HG03159 (cell line): ENCODE measurements at regions not wholly inside any gene's neighbourhood (a gene's known extent, or its start where the extent isn't known, plus 50 kb on each side); places are given as distances from the start of the nearest gene placed in this dataset.
"Not testable (repeated sequence)": the region's sequence is repeated elsewhere in the genome, so short reads cannot be mapped to it uniquely, and the experiment has no call there.

Experiments used
- ATAC-seq: cut with Tn5 transposase; IDR thresholded peaks from one replicate; pipeline ENCODE4 v1.9.1; 2021; ENCODE audit warnings: mild to moderate bottlenecking, moderate library complexity; ENCODE audit not compliant: unreplicated experiment

- ATAC-seq: no peak
These were observed 876.0 kb upstream of the FBXO33 start for GRCh38 chr14:40308240-40308639.

DNA sequence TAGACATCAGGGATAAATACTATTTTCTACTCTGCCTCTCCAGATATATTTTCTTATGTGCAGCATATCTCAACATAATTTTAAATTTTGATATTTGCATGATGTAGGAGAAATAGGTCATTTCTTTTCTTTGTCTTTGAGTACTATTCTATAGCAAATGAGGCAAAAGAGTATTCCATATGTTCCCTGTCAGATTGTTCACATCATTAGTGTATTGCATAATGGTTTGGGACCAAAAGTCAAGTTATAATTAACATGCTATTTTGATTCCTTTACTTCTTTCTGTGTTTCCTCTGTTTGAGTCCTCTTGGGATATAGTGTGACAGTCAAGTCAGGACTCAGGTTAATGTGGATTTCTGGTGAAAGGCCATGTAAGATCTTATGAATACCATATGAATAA, 864.6 kb upstream of the FBXO33 start:
- no peak for ATAC-seq

DNA sequence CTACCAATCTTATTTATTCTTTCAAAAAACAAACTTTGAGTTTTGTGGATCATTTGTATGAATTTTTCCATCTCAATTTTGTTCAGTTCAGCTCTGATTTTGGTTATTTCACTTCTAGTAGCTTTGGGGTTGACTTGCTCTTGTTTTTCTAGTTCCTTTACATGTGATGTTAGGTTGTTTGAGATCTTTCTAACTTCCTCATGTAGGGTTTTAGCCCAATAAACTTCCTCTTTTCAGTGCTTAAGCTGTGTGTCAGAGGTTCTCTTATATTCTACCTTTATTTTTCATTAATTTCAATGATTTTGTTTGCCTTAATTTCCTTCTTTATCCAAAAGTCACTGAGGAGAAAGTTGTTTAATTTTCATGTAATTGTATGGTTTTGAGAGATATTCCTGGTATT, 860.4 kb upstream of the FBXO33 start:
- no peak for ATAC-seq

DNA sequence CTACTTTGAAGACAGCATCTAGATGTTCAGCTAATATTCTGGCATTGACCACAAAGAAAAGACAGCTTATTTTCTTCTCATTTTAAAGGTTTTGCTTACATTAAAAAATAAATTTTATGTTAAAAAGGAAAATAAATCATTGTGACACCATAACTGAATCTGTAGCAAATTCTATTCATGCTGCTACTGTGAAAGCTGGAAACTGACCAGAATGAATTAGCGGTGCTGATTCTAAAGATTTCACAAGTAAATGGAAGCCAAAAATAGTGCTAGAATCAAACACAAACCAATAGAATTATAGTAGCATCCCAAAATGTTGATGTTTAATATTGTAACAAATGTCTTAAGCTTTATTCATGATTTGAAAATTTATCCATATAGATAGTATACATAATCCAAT, 850.0 kb upstream of the FBXO33 start:
- ATAC-seq: no peak

DNA sequence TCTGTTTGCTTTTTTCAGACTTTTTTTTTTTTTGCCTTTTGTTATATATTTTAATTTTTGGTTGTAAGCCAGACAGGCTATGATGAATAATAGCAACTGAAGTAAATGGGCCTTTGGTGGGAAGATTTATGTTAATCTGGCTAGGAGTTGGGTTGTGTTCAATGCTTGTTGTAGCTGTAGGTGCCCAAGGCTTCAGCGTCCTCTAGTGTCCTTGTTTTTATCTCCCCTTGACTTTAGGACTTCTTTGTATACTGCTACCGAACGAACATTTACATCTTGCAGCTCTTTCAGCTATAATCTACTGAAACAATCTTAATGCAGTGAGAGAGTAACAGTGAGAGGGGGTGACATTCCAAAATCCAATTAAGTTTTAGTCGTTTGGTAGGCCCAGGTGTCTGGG, 848.4 kb upstream of the FBXO33 start:
- ATAC-seq: no peak

GRCh38 chr14:40273417-40273816, 841.2 kb upstream of the FBXO33 start:
- ATAC-seq: no peak

- ATAC-seq: no peak
These were observed 839.2 kb upstream of the FBXO33 start for GRCh38 chr14:40271480-40271879.

- ATAC-seq: no peak
These were observed 837.2 kb upstream of the FBXO33 start for GRCh38 chr14:40269436-40269835.

- no peak for ATAC-seq
These were observed 836.0 kb upstream of the FBXO33 start for GRCh38 chr14:40268236-40268635.

DNA sequence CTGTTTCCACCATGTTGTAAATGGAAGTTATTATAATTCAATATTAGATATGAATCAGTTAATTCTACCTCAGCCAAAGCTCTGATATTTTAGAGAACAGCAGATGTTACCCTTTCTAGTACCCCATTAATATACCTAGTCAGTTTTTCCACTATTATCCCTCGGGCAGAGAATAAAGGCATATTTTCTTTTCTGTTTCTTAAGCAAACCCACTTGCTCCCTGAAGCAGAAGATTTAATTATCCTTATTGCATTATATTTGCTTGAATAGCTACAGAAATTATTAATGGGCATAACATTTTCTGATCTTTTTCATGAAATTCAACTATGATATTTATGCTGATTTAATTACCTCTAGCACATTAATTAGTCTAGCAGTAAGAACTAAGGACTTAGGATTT, 832.9 kb upstream of the FBXO33 start:
- ATAC-seq: no peak

DNA sequence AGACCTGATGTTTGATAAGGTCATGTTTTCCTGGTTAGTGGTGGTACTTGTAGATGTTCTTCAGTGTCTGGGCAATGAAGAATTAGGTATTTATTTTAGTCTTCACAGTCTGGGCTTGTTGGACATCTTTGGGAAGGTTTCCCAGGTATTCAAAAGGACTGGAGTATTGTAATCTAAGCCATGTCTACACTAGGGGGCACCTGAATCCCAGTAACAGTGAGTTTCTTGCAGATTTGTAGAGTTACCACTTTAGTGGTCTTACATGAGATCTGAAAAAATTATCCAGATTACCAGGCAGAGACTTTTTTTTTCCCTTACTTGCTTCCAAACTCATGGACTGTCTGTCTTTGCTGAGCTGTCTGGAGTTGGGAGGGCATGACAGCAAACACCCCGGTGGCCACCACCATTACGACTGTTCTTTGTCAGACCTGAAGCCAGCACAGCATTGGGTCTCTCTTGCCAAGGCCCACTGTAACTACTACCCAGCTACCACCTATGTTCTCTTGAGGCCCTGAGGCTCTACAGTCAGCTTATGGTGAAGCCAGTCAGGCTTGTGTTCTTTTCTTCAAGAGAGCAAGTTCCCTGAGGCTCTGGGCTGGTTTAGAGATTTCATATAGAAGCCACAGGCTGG, 820.7 kb upstream of the FBXO33 start:
- no peak for ATAC-seq

DNA sequence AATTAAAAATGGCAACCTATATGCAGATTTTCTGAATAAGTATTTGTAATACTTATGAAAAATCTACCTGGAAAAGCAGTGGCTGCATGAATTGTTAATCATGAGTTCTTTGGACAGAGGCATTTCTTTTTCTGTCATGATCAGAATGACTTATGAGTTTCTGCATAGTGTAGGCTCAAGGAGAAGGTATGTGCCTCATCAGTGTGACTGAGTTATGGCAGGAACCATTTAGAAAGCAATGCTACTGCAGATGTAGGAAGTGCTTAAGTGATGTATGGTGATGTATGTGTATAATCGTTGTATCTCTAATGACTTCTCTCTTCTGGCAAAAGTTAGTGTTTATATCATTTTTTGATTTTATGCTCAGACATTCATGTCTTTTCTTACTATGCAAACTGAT, 816.4 kb upstream of the FBXO33 start:
- no peak for ATAC-seq

DNA sequence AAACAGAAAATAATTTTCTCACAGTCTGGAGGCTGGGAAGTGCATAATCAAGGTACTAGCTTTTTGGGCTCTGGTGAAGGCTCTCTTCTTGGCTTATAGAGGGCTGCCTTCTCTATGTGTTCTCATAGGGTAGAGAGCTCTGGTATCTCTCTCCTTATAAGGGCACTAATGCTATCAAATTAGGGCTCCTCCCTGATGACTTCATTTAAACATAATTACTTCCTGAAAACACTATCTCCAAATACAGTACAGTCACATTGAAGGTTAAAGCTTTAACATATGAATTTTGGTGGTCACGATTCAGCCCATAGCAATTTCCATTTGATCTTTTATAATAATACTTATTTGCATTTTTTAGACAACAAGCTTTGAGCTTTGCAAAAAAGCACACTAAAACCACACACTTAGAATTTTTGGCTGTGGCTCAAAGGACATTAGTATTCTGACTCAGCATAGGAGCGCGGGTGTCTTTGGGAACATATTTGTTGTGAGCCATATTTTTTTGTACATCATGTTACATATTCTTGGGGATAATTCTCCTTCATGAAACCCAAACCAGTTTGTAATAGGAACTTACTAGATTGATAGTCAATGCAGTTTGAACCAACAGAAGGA, 808.1 kb upstream of the FBXO33 start:
- no peak for ATAC-seq

DNA sequence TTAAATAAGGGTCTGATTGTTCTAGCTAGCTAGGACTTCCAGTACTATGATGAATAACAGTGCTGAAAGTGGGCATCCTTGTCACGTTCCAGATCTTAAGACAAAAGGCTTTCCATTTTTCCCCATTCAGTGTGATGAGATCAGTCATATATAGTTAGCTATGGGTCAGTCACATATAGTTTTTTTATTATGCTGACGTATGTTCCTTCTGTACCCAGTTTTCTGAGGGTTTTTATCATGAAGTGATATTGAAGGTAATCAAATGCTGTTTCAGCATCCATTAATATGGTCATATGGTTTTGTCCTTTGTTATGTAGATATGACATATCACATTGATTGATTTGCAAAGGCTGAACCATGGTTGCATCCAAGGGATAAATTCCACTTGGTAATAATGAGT, 800.1 kb upstream of the FBXO33 start:
- no peak for ATAC-seq

GRCh38 chr14:40229676-40230075, 797.4 kb upstream of the FBXO33 start:
- no peak for ATAC-seq

DNA sequence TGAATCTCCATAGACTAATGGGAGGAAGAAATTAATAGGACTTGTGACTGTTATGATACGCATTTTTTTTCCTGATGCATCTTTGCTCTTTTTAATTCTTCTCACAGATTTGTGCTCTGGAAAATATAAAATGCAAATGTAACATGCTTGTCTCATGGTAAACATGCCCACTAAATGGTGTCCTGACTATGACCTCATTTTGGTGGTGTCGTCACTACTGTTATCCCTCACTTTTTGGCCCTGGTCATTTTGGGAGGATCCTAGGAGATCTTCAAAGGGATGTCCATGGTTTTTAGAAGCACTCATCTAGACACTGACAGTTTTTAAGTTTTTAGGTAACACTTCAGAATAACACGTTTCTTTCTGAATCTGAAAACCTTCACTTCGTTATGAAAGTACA, 790.8 kb upstream of the FBXO33 start:
- ATAC-seq: no peak

DNA sequence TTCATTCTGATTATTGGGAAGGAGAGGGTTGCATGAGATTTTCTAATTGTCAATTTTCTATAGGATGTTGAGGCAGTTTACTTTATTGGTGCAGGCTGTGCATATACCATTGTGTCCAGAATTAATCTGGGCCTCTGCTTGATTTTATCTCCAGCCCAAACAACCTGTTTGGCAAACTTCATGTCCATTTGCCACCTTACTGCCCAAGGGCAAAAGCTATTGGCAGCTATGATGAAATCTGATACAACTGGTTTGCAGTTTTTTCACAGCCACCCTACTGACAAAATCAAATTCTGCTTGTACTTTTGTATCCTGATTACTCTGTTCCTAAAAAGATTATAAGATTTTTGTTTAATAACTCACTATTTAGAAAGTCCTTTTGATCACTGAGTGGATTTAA, 789.2 kb upstream of the FBXO33 start:
- no peak for ATAC-seq

- no peak for ATAC-seq
These were observed 786.8 kb upstream of the FBXO33 start for GRCh38 chr14:40219032-40219431.

- no peak for ATAC-seq
These were observed 786.2 kb upstream of the FBXO33 start for GRCh38 chr14:40218282-40218941.

DNA sequence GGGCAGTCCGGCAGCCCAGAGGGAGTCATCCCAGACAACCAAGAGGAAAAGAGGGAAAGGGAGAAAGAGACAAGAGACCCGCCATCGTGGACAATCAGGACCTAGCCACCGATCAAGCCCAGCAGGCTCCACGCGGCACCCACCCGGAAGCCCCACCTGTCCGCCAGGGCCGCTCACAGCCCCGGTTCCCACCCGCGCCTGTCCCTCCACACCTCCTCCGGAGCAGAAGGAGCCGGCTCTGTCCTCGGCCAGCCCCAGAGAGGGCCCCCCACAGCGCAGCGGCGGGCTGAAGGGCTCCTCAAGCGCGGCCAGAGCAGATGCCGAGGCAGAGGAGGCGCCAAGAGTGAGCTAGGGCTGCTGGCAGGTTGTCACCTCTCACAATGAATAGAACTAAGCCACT, 784.7 kb upstream of the FBXO33 start:
- ATAC-seq: no peak

- not testable (repeated sequence) for ATAC-seq
These were observed 784.2 kb upstream of the FBXO33 start for GRCh38 chr14:40216408-40216807.

GRCh38 chr14:40213701-40214100, 781.5 kb upstream of the FBXO33 start:
- no peak for ATAC-seq
